ENCODE measurements at regions not wholly inside any gene's neighbourhood (a gene's known extent, or its start where the extent isn't known, plus 50 kb on each side); places are given as distances from the start of the nearest gene placed in this dataset.

- H3K4me3 ChIP-seq (ENCODE audit: low read depth, low read length), result no peak overlapping the region
- POLR2A ChIA-PET, result no interaction called here
- H3K4me1 ChIP-seq (ENCODE audit: control insufficient read depth, insufficient read depth, low read length), result no peaks in the 10 kb centered on the region
- H3K36me3 ChIP-seq (ENCODE audit: control insufficient read depth in 2 of 2, insufficient read depth in 1 of 2, low read length in 2 of 2), result no peaks in the 10 kb centered on the region
- no peaks in the 10 kb centered on the region for H3K9me3 ChIP-seq (ENCODE audit: control insufficient read depth, insufficient read depth, low read depth, low read length)
- H3K27ac ChIP-seq (ENCODE audit: extremely low read depth, low read depth, low read length), result no peak overlapping the region
- TF ChIP-seq ZNF394 (tag by site-specific recombination; IDR thresholded peaks at IDR 0.05; ENCODE audit: borderline replicate concordance), result no peak
- TF ChIP-seq SCRT1 (tag by site-specific recombination; IDR thresholded peaks at IDR 0.05; ENCODE audit: borderline replicate concordance), result no peak
- TF ChIP-seq ZBTB20 (tag by site-specific recombination; IDR thresholded peaks at IDR 0.05), result no peak
- TF ChIP-seq, protein P1, sequence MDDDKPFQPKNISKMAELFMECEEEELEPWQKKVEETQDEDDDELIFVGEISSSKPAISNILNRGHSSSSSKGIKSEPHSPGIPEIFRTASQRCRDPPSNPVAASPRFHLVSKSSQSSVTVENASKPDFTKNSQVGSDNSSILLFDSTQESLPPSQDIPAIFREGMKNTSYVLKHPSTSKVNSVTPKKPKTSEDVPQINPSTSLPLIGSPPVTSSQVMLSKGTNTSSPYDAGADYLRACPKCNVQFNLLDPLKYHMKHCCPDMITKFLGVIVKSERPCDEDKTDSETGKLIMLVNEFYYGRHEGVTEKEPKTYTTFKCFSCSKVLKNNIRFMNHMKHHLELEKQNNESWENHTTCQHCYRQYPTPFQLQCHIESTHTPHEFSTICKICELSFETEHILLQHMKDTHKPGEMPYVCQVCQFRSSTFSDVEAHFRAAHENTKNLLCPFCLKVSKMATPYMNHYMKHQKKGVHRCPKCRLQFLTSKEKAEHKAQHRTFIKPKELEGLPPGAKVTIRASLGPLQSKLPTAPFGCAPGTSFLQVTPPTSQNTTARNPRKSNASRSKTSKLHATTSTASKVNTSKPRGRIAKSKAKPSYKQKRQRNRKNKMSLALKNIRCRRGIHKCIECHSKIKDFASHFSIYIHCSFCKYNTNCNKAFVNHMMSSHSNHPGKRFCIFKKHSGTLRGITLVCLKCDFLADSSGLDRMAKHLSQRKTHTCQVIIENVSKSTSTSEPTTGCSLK (tag by site-specific recombination; IDR thresholded peaks at IDR 0.05), result no peak
- no peak for TF ChIP-seq ZNF513 (tag by site-specific recombination; IDR thresholded peaks at IDR 0.05)
- TF ChIP-seq SP3 (tag by site-specific recombination; IDR thresholded peaks at IDR 0.05), result no peak
- no peak for TF ChIP-seq ZNF175 (tag by site-specific recombination; IDR thresholded peaks at IDR 0.05)
- TF ChIP-seq ZNF155 (tag by site-specific recombination; IDR thresholded peaks at IDR 0.05), result no peak
- TF ChIP-seq ZNF23 (tag by site-specific recombination; IDR thresholded peaks at IDR 0.05; ENCODE audit: borderline replicate concordance), result no peak
- TF ChIP-seq ZNF335 (tag by site-specific recombination; conservative IDR thresholded peaks at IDR 0.05), result no peak
- no peak for TF ChIP-seq ZNF549 (tag by site-specific recombination; IDR thresholded peaks at IDR 0.05)
- no peak for TF ChIP-seq ZNF777 (tag by site-specific recombination; IDR thresholded peaks at IDR 0.05; ENCODE audit: borderline replicate concordance)
- TF ChIP-seq ZNF837 (tag by site-specific recombination; IDR thresholded peaks at IDR 0.05), result no peak
- CTCF ChIA-PET, result no interaction called here
Observed at GRCh38 chr2:122982936-122983335, 1042.2 kb upstream of the CNTNAP5 start.

DNA sequence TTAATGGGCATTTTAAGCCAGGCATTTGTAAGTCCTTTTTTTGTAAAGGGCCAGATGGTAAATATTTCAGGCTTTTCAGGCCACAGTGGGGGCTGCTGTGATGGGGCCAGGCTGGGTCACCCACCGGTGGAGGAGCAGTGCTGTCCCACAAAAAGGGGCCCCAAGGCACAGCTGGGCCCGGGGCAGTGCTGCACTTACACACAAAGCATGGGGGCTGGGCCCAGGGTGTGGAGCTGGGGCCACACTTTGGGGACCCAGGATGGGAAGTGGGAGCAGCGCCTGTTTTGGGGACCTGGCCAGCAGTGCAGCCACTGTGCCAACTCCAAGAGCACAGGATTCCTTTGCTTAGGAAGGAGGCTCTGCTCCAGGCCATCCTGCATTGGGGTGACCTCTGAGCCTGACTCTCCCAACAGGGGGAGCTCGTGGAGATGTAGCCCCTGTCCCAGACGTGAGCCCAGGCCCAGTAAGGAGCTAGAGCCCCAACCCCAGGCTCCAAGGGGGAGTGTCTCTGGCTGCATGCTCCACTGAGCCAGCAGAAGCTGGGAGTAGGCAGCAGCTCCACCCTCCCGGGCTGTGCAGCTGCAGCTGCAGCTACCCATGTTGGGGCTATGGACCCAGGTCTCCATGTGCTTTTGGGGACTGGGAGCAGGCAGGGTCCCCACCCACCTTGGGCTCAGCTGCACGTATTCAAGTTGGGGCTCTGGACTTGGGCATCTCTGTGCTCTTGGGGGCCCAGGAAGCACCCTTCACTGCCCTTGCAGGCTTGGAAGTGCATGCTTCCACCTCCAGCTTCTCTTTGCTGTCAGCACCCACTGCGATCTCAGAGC is 1036.5 kb upstream of the CNTNAP5 start:
- ChIA-PET POLR2A (no interaction called here), CTCF (interaction anchor here (0.5 kb wide), 1 partner anchor 1064 kb away, joined by 3 read pairs; no protein-coding TSS in a partner anchor)
- Histone ChIP-seq H3K27ac (ENCODE audit: extremely low read depth, low read depth, low read length) (no peak overlapping the region), H3K9me3 (ENCODE audit: control insufficient read depth, insufficient read depth, low read depth, low read length) (no peaks in the 10 kb centered on the region), H3K4me3 (ENCODE audit: low read depth, low read length) (no peak overlapping the region), H3K36me3 (ENCODE audit: control insufficient read depth in 2 of 2, insufficient read depth in 1 of 2, low read length in 2 of 2) (no peaks in the 10 kb centered on the region), H3K4me1 (ENCODE audit: control insufficient read depth, insufficient read depth, low read length) (no peaks in the 10 kb centered on the region)
- TF ChIP-seq ZNF639 (tag by site-specific recombination; IDR thresholded peaks at IDR 0.05), result no peak
- TF ChIP-seq, protein P2, sequence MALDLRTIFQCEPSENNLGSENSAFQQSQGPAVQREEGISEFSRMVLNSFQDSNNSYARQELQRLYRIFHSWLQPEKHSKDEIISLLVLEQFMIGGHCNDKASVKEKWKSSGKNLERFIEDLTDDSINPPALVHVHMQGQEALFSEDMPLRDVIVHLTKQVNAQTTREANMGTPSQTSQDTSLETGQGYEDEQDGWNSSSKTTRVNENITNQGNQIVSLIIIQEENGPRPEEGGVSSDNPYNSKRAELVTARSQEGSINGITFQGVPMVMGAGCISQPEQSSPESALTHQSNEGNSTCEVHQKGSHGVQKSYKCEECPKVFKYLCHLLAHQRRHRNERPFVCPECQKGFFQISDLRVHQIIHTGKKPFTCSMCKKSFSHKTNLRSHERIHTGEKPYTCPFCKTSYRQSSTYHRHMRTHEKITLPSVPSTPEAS (tag by site-specific recombination; IDR thresholded peaks at IDR 0.05), result no peak
- no peak for TF ChIP-seq ZBTB26 (tag by site-specific recombination; optimal IDR thresholded peaks at IDR 0.05)
- TF ChIP-seq GLIS1 (tag by site-specific recombination; IDR thresholded peaks at IDR 0.05), result no peak
- no peak for TF ChIP-seq ZNF521 (tag by site-specific recombination; IDR thresholded peaks at IDR 0.05)
- no peak for TF ChIP-seq ZNF701 (tag by site-specific recombination; IDR thresholded peaks at IDR 0.05)
- TF ChIP-seq ZNF791 (tag by site-specific recombination; IDR thresholded peaks at IDR 0.05), result no peak
